CD4-positive, CD25-positive, alpha-beta regulatory T cell (primary cell): ENCODE measurements at regions not wholly inside any gene's neighbourhood (a gene's known extent, or its start where the extent isn't known, plus 50 kb on each side); places are given as distances from the start of the nearest gene placed in this dataset.
"Not testable (repeated sequence)": the region's sequence is repeated elsewhere in the genome, so short reads cannot be mapped to it uniquely, and the experiment has no call there.

Experiments used
- ATAC-seq, 2 donors: fragments of 150-1000 bp; cut with Tn5 transposase; one replicate each; pipeline ENCODE4 v1.10.0; 2021; ENCODE audit warnings: low read depth in 2 of 2, moderate number of reproducible peaks in 2 of 2, moderate library complexity in 1 of 2
- DNase-seq, 3 donors: peaks; one replicate each; pipeline versions ENCODE4 v3.0.0 to v3.0.0-alpha.2; 2012 to 2022; ENCODE audit warnings: mixed read lengths in 1 of 3
- H3K27ac ChIP-seq: one replicate; pipeline ENCODE4 v1.7.0; 2013; ENCODE audit warnings: mild to moderate bottlenecking, low read length; ENCODE audit not compliant: insufficient read depth, poor library complexity, severe bottlenecking
- H3K27me3 ChIP-seq: one replicate; pipeline ENCODE4 v1.7.0; 2013; ENCODE audit warnings: low read length; ENCODE audit not compliant: control insufficient read depth, insufficient read depth
- H3K36me3 ChIP-seq: one replicate; pipeline ENCODE4 v1.7.0; 2013; ENCODE audit warnings: mild to moderate bottlenecking, low read length, moderate library complexity; ENCODE audit not compliant: control insufficient read depth, insufficient read depth
- H3K4me1 ChIP-seq: 2 replicates; pipeline ENCODE4 v1.7.0; 2013; ENCODE audit warnings: mild to moderate bottlenecking, low read length; ENCODE audit not compliant: insufficient read depth, control insufficient read depth, poor library complexity, severe bottlenecking
- H3K4me3 ChIP-seq: one replicate; pipeline ENCODE4 v1.7.0; 2013; ENCODE audit warnings: low read depth, mild to moderate bottlenecking, low read length, moderate library complexity
- H3K9me3 ChIP-seq, 2 experiments: 1 replicate in 1 of 2; 2 replicates in 1 of 2; pipeline ENCODE4 v1.7.0; 2013; ENCODE audit warnings: low read length in 2 of 2, mild to moderate bottlenecking in 1 of 2, moderate library complexity in 1 of 2; ENCODE audit not compliant: control insufficient read depth in 2 of 2
- H3K27ac Mint-ChIP-seq, 3 donors: one replicate each; pipeline ENCODE4 v1.8.0; 2020 to 2022; ENCODE audit warnings: mild to moderate bottlenecking in 3 of 3, mixed read lengths in 3 of 3, moderate library complexity in 2 of 3
- H3K27me3 Mint-ChIP-seq: one replicate; pipeline ENCODE4 v1.8.0; 2022; ENCODE audit warnings: mild to moderate bottlenecking, mixed read lengths
- H3K36me3 Mint-ChIP-seq: one replicate; pipeline ENCODE4 v1.8.0; 2020; ENCODE audit warnings: mixed read lengths
- H3K4me1 Mint-ChIP-seq, 4 donors: one replicate each; pipeline ENCODE4 v1.8.0; 2020 to 2022; ENCODE audit warnings: mixed read lengths in 4 of 4, mild to moderate bottlenecking in 1 of 4
- H3K4me3 Mint-ChIP-seq, 4 donors: one replicate each; pipeline ENCODE4 v1.8.0; 2020 to 2022; ENCODE audit warnings: mild to moderate bottlenecking in 4 of 4, mixed read lengths in 4 of 4, moderate library complexity in 3 of 4
- H3K9me3 Mint-ChIP-seq, 7 donors: one replicate each; pipeline ENCODE4 v1.8.0; 2020 to 2022; ENCODE audit warnings: mixed read lengths in 7 of 7, mild to moderate bottlenecking in 3 of 7, moderate library complexity in 2 of 7

DNA sequence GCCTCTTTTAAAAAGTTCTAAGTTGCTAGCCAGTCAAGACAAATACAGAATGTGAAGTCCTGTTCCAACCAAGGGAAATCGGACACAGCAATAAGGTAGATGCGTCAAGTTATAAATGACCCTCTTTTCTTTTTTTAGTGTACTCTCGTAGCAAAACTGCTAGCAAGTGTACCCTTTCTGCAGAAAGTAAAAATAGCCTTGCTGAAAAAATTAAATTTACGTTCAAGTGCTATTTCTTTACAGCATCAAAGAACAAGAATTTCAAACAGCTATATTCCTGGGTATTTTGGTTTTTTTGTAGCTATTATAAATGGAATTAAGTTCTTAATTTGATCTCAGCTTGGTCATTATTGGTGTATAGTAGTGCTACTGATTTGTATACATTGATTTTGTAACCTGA lies 119.2 kb downstream of the NAA11 start:
- Histone ChIP-seq H3K27me3 (no peaks in the 10 kb centered on the region), H3K36me3 (no peaks in the 10 kb centered on the region), H3K27ac (no peak overlapping the region), H3K4me1 (no peaks in the 10 kb centered on the region), H3K9me3 (no peaks in the 10 kb centered on the region), H3K4me3 (no peak overlapping the region)
- Mint-ChIP-seq H3K36me3 (no peaks in the 10 kb centered on the region), H3K27me3 (peaks cover 4% of the 10 kb centered on the region), H3K4me3 (no peak overlapping the region), H3K9me3 (peaks cover 0 to 5% (median 0%) of the 10 kb centered on the region in 7 donors), H3K4me1 (peaks cover 0 to 2% (median 0%) of the 10 kb centered on the region in 4 donors), H3K27ac (no peak overlapping the region)
- ATAC-seq (no peak), DNase-seq (no peak)

- H3K36me3 ChIP-seq, result no peaks in the 10 kb centered on the region
- ATAC-seq (no peak), DNase-seq (no peak)
- Mint-ChIP-seq H3K36me3 (no peaks in the 10 kb centered on the region), H3K4me1 (peaks cover 0 to 2% (median 0%) of the 10 kb centered on the region in 4 donors), H3K27ac (no peak overlapping the region), H3K4me3 (no peak overlapping the region), H3K27me3 (peaks cover 4% of the 10 kb centered on the region), H3K9me3 (peaks cover 0 to 5% (median 0%) of the 10 kb centered on the region in 7 donors)
- H3K27me3 ChIP-seq, result no peaks in the 10 kb centered on the region
- H3K4me3 ChIP-seq, result no peak overlapping the region
- no peaks in the 10 kb centered on the region for H3K9me3 ChIP-seq
- no peak overlapping the region for H3K27ac ChIP-seq
- H3K4me1 ChIP-seq, result no peaks in the 10 kb centered on the region
These were observed 120.7 kb downstream of the NAA11 start for GRCh38 chr4:79205121-79205520.

DNA sequence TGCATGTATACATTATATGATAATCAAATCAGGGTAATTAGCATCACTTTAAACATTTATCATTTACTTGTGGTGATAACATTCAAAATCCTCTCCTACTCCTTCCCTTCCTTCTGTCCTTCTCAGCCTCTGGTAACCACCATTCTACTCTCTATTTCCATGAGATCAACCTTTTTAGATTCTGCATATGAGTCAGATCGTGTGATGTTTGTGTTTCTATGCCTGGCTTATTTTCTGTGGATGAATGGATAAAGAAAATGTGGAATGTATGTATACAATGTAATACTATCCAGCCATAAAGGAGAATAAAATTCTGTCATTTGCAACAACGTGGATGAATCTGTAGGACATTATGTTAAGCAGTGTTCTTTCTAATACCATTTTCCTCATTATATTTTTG lies 123.9 kb downstream of the NAA11 start:
- ATAC-seq (no peak), DNase-seq (no peak)
- Mint-ChIP-seq H3K4me1 (no peaks in the 10 kb centered on the region), H3K9me3 (peaks cover 0 to 7% (median 0%) of the 10 kb centered on the region in 7 donors), H3K27me3 (peaks cover 4% of the 10 kb centered on the region), H3K36me3 (no peaks in the 10 kb centered on the region), H3K4me3 (no peak overlapping the region), H3K27ac (no peak overlapping the region)
- H3K27ac ChIP-seq, result no peak overlapping the region
- no peaks in the 10 kb centered on the region for H3K27me3 ChIP-seq
- H3K36me3 ChIP-seq, result no peaks in the 10 kb centered on the region
- no peaks in the 10 kb centered on the region for H3K9me3 ChIP-seq
- no peak overlapping the region for H3K4me3 ChIP-seq
- H3K4me1 ChIP-seq, result no peaks in the 10 kb centered on the region

- no peaks in the 10 kb centered on the region for H3K9me3 ChIP-seq
- H3K4me1 Mint-ChIP-seq, result no peaks in the 10 kb centered on the region
These were observed 126.1 kb downstream of the NAA11 start for GRCh38 chr4:79199743-79200142.

DNA sequence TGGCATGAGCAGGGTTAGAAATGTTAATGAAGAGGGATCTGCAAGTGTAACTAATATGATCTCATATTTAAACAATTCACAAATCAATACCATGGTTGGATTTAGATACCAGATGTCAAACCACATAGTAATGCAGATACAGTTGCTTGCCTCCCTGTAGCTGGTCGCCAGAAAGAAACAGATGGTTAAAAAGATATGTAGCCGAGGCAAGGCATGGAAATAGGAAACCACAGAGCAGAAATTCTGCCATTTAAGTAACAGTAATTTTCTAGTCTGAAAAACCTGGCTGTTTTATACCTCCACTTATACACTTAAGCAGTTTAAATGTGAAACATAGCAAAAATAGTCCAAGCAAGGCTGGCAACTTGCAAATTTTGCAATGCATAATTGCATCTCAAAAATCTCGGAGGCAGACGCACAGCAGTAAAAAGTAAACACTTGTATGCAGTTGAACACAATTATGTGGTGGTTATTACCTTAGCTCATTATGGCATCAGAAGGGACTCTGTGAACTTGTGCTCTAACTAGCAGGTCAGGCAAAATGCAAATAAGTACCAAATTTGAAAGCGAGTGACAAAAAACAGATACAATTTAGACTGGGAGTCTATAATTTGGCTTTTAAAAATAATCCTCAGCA lies 126.8 kb downstream of the NAA11 start:
- Mint-ChIP-seq H3K36me3 (no peaks in the 10 kb centered on the region), H3K27ac (peak overlapping the region in 1 of 3 donors; percentile 4), H3K27me3 (no peaks in the 10 kb centered on the region), H3K9me3 (peaks cover 1 to 11% (median 2%) of the 10 kb centered on the region in 7 donors), H3K4me1 (no peaks in the 10 kb centered on the region), H3K4me3 (no peak overlapping the region)
- no peak overlapping the region for H3K4me3 ChIP-seq
- H3K9me3 ChIP-seq, result no peaks in the 10 kb centered on the region
- DNase-seq (no peak), ATAC-seq (no peak)
- no peaks in the 10 kb centered on the region for H3K4me1 ChIP-seq
- no peak overlapping the region for H3K27ac ChIP-seq
- H3K36me3 ChIP-seq, result no peaks in the 10 kb centered on the region
- no peaks in the 10 kb centered on the region for H3K27me3 ChIP-seq

More at GRCh38 chr4:79199743-79200142, 126.1 kb downstream of the NAA11 start:
- H3K4me3 ChIP-seq, result no peak overlapping the region
- DNase-seq, result no peak
- no peak for ATAC-seq
- no peak overlapping the region for H3K4me3 Mint-ChIP-seq
- no peaks in the 10 kb centered on the region for H3K27me3 Mint-ChIP-seq
- no peak overlapping the region for H3K27ac ChIP-seq
- H3K27me3 ChIP-seq, result no peaks in the 10 kb centered on the region
- no peaks in the 10 kb centered on the region for H3K36me3 Mint-ChIP-seq
- H3K36me3 ChIP-seq, result no peaks in the 10 kb centered on the region
- peaks cover 0 to 7% (median 1%) of the 10 kb centered on the region in 7 donors for H3K9me3 Mint-ChIP-seq
- H3K4me1 ChIP-seq, result no peaks in the 10 kb centered on the region
- no peak overlapping the region for H3K27ac Mint-ChIP-seq

DNA sequence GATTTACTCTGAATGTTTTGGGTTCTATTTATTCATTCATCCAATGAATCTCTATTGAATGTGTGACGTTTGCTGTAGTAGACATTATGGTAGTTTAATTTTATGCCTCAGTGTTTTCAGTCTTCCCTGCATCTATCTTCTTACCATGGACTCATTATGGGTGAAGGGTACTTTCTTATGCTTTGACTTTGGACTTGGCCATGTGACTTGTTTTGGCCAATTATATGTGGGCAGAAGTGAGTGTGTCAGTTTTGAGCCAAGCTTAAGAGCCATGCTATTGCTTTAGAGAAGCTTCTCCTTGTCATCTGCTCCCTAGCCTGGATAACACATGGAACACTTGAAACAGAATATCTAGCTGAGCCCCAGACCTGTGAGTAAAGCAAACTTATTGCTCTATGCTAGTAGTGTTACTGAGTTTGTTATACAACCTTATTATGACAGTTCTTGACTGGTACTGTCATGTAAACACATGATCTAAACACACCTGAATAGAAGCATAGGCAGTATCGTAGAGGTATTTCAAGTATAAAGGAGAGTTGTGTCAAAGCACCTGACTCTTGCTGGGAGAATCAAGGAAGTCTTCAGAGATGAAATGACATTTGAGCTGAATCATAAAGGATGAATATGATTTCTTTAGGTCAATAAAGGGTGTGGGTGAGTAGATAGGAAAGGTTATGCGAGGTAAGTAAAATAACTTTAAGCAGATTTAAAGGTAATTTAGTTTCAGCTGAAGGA lies 128.4 kb downstream of the NAA11 start:
- H3K9me3 ChIP-seq, result no peaks in the 10 kb centered on the region
- Mint-ChIP-seq H3K27me3 (no peaks in the 10 kb centered on the region), H3K36me3 (no peaks in the 10 kb centered on the region), H3K4me1 (no peaks in the 10 kb centered on the region), H3K27ac (no peak overlapping the region), H3K9me3 (peaks cover 1 to 11% (median 2%) of the 10 kb centered on the region in 7 donors), H3K4me3 (no peak overlapping the region)
- DNase-seq (no peak), ATAC-seq (no peak)
- no peaks in the 10 kb centered on the region for H3K36me3 ChIP-seq
- no peak overlapping the region for H3K4me3 ChIP-seq
- no peaks in the 10 kb centered on the region for H3K4me1 ChIP-seq
- H3K27me3 ChIP-seq, result no peaks in the 10 kb centered on the region
- no peak overlapping the region for H3K27ac ChIP-seq

DNA sequence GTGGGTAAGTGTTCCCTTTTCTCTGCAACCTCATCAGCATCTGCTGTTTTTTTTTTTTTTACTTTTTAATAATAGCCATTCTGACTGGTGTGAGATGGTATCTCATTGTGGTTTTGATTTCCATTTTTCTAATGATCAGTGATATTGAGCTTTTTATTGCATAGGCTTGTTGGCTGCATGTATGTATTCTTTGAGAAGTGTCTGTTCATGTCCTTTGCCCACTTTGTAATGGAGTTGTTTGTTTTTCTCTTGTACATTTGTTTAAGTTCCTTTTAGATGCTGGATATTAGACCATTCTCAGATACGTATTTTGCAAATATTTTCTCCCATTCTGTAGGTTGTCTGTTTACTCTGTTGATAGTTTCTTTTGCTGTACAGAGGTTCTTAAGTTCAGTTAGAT lies 134.6 kb downstream of the NAA11 start:
- not testable (repeated sequence) for DNase-seq, H3K27ac Mint-ChIP-seq, H3K4me1 Mint-ChIP-seq, H3K4me1 ChIP-seq, ATAC-seq, H3K27me3 ChIP-seq, H3K36me3 ChIP-seq, H3K9me3 ChIP-seq, H3K4me3 ChIP-seq, H3K36me3 Mint-ChIP-seq, H3K27ac ChIP-seq, H3K27me3 Mint-ChIP-seq, H3K4me3 Mint-ChIP-seq
- H3K9me3 Mint-ChIP-seq, result peaks cover 3 to 13% (median 10%) of the 10 kb centered on the region in 7 donors
